A204.1 (cell line): ENCODE measurements at regions not wholly inside any gene's neighbourhood (a gene's known extent, or its start where the extent isn't known, plus 50 kb on each side); places are given as distances from the start of the nearest gene placed in this dataset.
"Not testable (repeated sequence)": the region's sequence is repeated elsewhere in the genome, so short reads cannot be mapped to it uniquely, and the experiment has no call there.

Source experiments
- FAIRE-seq: peaks from 2 replicates; lab custom pipeline; 2012; peaks lifted over from hg19 to GRCh38; lab: Jason Lieb, UNC

DNA sequence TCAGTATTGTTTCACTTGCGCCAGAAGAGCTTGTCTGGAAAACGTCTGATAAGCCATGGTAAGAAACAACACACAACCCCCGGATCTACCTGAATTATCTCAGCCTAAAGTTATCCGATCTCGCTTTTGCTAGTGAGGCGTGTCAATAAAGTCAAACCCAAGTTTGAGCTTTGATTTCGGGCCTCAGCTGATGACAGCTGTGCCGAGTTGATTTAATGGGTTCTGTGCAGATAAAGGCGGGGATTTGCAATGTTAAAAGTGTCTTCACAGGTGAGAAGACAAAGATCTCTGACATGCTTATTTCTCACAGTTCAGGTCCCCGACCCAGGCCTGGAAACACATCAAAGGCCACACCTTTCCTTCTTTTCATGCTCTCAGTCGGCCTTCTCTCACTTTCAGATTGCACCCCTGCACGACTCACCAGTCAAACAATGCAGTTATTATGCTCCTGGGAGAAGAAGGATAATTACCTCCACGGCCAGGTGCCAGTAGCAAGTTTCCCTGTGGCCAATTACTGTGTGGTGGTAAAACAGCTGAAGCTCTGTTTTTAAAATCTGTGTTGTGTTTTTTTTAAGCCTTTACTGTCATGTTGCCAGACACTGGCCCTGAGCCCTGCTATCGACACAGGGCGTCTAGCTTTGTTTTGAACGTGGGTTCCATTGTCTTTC lies 245.3 kb upstream of the RUNX1 start:
- FAIRE-seq: no peak

- FAIRE-seq: no peak
Observed at GRCh38 chr21:35291973-35292627, 243.0 kb upstream of the RUNX1 start.

GRCh38 chr21:35291034-35291433 lies 241.9 kb upstream of the RUNX1 start:
- no peak for FAIRE-seq

DNA sequence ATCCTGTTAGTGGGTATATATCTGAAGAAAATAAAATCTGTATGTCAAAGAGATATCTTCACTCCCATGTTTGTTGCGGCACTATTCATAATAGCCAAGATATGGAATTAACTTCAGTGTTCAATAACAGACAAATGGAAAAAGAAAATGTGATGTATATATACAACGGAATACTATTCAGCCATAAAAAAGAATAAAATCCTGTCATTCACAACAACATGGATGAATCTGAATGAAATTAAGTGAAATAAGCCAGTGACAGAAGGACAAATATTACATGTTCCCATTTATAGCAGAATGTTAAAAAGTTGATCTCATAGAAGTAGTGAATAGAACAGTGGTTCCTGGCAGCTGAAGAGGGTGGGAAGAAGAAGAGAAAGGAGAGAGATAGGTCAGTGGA lies 239.1 kb upstream of the RUNX1 start:
- no peak for FAIRE-seq

- no peak for FAIRE-seq
Observed at GRCh38 chr21:35284199-35284598, 235.1 kb upstream of the RUNX1 start.

DNA sequence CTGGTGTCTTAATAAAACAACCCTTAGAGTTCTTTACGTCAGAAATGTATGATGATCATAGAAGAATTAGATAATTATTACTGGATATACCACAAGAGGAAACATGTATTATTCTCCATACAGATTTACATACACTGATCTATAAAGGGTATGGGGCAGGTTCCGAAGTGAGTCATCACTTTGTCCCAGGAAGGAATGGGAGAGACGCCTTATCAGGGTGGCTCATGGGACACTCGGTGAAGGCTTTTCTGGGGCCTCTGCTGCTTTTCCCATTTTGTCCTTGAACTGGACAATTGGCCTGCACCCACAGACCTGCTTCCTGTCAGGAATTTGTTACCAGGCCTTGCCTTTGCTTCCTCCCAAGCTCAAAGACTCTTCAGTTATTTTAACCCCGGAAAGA lies 233.8 kb upstream of the RUNX1 start:
- no peak for FAIRE-seq

GRCh38 chr21:35281956-35282355 lies 232.9 kb upstream of the RUNX1 start:
- FAIRE-seq: no peak

- no peak for FAIRE-seq
Observed at GRCh38 chr21:35280231-35280630, 231.1 kb upstream of the RUNX1 start.

DNA sequence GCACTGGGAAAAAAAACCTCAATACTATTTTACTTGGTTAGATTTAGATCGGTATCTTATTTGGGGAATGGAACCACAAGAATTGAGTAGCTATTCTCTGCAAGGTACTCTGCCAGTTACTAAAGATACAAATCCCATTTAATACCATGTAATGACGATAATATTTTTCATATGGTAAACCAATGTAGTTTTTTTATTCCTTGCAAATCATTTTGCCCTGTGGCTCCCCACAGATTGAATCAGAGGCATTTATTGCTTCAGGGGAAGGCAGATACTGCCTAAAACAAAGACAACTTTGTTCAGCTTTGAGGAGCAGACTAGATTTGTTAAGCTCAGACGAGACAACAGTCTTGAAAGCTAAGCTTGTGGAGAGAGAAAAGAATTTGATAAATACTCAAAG lies 226.7 kb upstream of the RUNX1 start:
- FAIRE-seq: no peak

DNA sequence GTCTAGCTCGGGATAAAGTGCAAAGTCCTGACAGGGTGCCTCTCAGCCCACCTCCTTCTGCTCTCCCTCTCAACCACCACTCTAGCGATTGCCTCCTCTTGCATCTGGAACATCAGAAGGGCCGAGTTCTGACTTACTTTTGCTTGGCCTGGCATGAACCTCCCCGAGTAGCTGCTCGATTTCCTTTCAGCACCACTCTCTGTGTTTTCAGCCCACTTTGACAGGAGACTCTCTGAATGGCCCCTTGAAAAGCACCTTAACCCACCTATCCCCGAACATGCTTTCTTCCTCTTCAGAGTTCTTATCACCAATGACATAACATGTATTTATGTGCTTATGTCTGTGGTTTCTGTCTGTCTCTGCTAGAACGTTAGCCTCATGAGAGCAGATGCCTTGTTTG lies 225.8 kb upstream of the RUNX1 start:
- no peak for FAIRE-seq

GRCh38 chr21:35274090-35274489 lies 225.0 kb upstream of the RUNX1 start:
- no peak for FAIRE-seq

- no peak for FAIRE-seq
Observed at GRCh38 chr21:35273333-35273732, 224.2 kb upstream of the RUNX1 start.

DNA sequence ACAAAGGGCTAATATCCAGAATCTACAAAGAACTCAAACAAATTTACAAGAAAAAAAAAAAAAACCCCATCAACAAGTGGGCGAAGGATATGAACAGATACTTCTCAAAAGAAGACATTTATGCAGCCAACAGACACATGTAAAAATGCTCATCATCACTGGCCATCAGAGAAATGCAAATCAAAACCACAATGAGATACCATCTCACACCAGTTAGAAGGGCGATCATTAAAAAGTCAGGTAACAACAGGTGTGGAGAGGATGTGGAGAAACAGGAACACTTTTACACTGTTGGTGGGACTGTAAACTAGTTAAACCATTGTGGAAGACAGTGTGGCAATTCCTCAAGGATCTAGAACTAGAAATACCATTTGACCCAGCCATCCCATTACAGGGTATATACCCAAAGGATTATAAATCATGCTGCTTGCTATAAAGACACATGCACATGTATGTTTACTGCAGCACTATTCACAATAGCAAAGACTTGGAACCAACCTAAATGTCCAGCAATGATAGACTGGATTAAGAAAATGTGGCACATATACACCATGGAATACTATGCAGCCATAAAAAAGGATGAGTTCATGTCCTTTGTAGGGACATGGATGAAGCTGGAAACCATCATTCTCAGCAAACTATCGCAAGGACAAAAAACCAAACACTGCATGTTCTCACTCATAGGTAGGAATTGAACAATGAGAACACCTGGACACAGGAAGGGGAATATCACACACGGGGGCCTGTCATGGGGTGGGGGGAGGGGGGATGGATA lies 222.4 kb upstream of the RUNX1 start:
- not testable (repeated sequence) for FAIRE-seq

DNA sequence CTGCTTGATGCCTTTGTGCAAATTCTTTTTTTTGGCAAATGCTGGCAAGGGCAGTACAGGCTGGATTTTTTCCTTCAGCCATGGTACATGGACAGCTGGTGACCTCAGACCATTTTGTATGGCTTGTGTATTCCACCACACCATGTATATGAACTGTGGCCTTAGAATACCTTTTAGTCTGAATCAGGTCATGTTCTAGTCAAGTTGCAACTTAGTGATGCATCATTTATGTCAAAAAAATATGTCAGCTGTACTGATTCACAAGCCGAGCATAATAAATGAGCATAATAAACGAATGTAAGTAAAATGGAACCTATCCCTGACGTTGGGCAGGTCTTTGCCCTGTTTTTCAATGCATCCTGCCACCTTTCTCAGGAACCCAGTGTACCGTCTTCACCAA lies 219.7 kb upstream of the RUNX1 start:
- FAIRE-seq: no peak

DNA sequence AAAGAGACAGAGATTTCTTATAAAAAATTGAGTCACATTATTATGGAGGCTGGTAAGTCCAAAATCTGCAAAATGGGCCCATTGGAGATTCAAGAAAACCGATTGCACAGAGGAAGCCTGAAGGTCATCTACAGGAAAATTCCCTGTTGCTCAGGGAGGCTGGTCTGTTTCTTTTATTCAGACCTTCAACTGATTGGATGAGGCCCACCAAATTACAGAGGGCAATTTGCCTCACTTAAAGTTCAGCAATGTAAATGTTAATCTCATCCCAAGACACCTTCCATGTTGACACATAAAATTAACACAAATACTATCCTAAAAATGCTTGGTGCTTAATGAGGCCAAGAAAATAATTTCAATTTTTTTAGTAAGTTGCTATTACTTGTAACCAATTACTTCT lies 219.2 kb upstream of the RUNX1 start:
- no peak for FAIRE-seq

- FAIRE-seq: no peak
Observed at GRCh38 chr21:35266546-35266945, 217.4 kb upstream of the RUNX1 start.

GRCh38 chr21:35265170-35265877 lies 216.2 kb upstream of the RUNX1 start:
- FAIRE-seq: no peak

GRCh38 chr21:35259457-35259856 lies 210.4 kb upstream of the RUNX1 start:
- FAIRE-seq: no peak

DNA sequence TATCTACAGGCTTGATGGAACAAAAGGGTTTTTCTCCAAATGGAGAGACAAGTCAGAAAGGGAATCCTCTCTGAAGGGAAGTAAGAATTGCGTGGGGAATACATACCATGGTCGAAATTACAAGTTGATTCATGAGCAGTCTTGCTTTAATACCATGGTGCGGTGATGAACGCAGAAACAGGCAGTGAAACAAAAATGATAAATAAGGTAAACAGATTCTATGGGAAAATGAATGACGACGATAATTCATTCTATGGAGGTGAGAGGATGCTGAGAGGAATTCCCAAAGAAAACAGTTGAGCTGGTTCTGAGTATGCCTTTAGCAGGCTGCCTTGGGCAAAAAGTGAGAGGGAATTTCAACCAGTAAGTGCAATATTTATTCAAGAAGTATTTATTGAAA lies 209.4 kb upstream of the RUNX1 start:
- no peak for FAIRE-seq

DNA sequence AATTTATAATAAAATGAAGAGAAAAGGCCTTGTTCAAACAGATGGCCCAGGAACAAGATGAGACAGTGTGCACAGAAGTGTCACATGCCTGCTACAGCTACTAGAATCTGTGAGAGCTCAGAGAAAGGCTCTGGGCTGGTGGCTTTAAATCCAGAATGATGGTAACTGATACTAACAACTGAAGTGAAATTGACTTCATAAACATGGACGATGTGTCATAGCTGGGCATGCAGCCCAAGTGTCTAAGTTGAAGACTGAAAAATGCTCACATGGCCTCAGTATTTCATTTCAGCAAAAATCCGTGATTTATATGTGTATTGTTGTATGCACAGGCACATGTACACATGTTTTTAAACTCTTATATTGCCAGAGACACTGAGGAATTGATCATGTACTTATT lies 208.3 kb upstream of the RUNX1 start:
- FAIRE-seq: no peak

GRCh38 chr21:35256468-35256988 lies 207.4 kb upstream of the RUNX1 start:
- FAIRE-seq: no peak

GRCh38 chr21:35254765-35255138 lies 205.7 kb upstream of the RUNX1 start:
- no peak for FAIRE-seq
